ENCODE measurements at regions not wholly inside any gene's neighbourhood (a gene's known extent, or its start where the extent isn't known, plus 50 kb on each side); places are given as distances from the start of the nearest gene placed in this dataset.

GRCh38 chr2:122417114-122417513 lies 661.7 kb downstream of the TSN start:
- no peak for DNase-seq (ENCODE audit: low read depth)

DNA sequence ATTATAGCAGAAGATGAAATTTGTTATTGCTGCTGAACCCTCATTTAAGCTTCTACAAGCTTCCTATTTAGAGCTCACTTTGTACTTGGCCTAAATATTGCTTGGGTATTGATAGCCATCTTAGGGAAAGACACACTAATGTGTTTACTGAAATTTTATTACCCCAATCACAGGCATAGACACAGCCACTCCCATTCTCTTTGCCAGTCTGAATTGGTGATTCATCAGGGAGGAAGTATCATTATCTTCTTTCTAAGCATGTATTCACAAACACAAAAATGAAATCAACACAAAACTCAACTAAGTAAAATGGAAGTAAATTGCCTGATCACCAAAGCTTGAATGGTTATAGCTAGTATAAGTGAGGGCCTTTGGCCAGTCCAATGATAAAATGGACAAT lies 666.3 kb downstream of the TSN start:
- DNase-seq (ENCODE audit: low read depth) = no peak

DNA sequence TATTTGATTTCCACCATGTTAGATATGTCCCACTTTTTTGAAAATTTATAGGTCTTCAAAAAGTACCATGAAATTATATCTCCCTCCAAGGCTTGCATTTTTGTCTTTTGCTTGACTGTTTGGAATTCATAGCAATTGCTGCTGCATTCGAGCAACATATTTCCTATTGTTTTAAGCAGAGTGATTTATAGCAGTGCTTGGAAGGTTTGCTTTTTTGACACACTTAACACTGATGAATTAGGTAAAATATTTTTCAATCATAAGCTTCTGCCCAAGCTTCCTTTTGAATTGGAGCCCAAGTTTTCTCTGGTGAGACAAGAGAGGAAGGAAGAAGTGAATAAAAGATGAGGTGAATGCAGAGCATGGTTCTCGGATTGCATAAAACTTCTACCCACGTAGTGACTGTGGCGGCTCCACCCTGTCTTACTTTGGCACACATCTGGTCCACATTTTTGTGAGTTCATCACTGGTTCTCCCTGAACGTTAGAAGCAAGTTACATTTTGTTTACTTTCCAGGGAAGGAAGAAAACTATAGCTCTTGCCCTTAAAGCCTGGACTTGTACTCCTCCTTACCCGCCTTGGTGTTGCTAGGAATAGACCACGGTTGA lies 667.0 kb downstream of the TSN start:
- no peak for DNase-seq (ENCODE audit: low read depth)

GRCh38 chr2:122423934-122424333 lies 668.5 kb downstream of the TSN start:
- DNase-seq (ENCODE audit: low read depth) = no peak

DNA sequence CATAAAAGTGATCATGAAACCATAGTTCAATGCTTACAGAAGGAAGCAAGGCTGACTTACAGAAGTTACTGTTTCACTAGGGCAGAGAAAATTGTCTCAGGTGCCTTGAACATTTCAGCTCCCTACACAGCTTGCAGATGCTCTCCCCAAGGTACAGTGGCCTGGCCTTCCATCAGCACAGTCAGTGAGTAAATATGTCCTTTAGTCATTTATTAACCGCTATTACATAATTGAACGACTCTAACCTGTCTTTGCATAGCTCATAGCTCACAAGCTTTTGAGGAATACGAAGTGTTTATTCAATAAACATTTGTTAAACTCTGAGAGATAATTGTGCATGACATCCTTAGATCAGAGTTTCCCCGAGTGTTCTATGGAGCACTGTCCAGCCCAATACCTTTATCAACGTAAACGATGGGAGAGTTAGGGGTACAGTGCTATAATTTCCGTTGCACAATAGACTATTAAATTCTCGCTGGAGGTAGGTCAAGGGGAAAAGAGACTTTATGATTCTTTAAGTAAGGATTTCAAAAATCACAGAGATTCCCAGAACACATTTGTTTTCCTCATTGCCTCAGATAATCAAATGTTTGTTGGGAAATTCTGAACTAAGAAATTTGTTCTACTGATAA lies 677.8 kb downstream of the TSN start:
- no peak for DNase-seq (ENCODE audit: low read depth)

DNA sequence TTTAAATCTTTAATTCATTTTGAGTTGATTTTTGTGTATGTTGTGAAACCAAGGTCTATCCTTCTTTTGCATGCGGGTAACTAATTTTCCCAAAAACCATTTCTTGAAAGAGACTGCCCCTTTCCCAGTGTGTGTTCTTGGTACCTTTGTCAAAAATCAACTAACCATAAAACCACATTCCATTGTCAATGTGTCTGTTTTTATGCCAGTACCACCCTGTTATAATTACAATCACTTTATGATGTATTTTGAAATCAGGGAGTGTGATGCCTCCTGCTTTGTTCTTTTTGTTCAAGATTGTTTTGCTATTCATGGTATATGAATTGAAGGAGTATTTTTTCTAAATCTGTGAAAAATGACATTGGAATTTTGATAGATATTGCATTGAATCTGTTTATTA lies 689.6 kb downstream of the TSN start:
- no peak for DNase-seq (ENCODE audit: low read depth)

- DNase-seq (ENCODE audit: low read depth) = no peak
Observed at GRCh38 chr2:122446761-122447160, 691.3 kb downstream of the TSN start.

GRCh38 chr2:122447237-122447636 lies 691.8 kb downstream of the TSN start:
- DNase-seq (ENCODE audit: low read depth) = no peak

- DNase-seq (ENCODE audit: low read depth) = no peak
Observed at GRCh38 chr2:122451040-122451439, 695.6 kb downstream of the TSN start.

DNA sequence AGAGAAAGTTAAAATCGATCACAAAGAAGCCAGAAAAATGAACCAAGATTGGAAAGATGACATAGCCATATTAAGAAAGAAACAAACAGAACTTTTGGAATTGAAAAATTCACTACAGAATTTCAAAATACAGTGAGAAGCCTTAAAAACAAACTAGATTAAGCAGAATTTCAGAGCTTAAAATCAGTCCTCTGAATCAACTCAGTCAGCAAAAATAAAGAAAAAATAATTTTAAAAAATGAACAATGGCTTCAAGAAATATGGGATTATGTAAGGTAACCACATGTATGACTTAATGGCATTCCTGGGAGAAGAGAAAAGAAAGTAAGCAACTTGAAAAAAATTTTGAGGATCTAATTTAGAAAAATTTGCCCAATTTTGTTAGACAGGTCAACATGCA lies 696.2 kb downstream of the TSN start:
- DNase-seq (ENCODE audit: low read depth) = no peak

DNA sequence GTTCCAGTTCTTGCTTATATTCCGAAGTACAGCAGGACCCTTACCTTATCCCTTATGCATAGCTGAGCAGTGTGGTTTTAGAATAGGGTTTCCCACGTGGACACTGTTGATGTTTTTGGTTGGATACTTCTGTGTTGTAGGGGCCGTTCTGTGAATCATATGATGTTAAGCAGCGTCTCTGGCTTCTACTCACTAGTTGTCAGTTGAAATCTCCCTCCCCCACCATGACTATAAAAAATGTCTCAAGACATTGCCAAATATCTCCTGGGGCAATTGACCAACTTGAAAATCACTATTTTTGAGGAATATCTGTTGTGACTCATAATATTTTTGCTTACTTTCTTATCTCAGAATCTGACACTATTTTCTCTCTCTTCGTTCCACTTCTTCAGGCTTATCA lies 713.7 kb downstream of the TSN start:
- DNase-seq (ENCODE audit: low read depth) = no peak

DNA sequence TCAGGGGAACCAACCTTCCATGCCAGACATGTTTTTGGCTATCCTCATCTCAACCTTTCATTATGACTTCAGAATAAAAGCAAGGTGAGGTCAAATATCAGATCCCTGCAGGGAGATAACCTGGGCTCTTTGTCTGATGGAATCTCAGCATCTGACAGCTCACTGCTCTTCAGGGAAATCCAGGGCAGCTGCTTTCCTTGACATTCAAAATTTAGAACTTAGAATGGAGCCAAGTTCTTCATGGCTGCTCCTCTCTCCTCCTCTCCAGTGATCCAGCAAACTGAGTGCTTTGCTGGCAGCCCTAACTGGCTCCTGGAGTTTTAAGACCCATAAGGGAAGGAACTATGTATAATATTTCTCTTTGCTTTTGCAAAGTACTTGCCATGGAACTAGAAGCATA lies 716.3 kb downstream of the TSN start:
- DNase-seq (ENCODE audit: low read depth) = no peak

DNA sequence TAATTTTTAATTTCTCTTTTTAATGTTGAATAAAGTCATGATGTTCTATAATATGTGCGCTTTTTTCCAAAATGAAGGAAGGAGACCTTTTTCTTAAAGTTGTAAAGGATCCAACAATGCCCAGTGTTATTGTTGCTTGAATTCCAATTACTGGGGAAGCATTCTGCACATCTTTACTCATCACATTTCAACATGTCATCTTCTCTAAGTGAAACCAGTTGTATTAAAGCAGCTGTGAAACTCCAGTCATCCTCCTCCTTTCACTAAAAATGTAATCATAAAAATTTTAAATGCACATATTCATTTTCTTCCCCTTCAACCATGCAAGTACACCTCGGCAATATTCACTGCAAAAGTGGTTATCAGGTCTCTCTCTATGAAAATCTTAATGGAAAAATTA lies 722.7 kb downstream of the TSN start:
- DNase-seq (ENCODE audit: low read depth) = no peak

- no peak for DNase-seq (ENCODE audit: low read depth)
Observed at GRCh38 chr2:122478771-122479170, 723.3 kb downstream of the TSN start.

DNA sequence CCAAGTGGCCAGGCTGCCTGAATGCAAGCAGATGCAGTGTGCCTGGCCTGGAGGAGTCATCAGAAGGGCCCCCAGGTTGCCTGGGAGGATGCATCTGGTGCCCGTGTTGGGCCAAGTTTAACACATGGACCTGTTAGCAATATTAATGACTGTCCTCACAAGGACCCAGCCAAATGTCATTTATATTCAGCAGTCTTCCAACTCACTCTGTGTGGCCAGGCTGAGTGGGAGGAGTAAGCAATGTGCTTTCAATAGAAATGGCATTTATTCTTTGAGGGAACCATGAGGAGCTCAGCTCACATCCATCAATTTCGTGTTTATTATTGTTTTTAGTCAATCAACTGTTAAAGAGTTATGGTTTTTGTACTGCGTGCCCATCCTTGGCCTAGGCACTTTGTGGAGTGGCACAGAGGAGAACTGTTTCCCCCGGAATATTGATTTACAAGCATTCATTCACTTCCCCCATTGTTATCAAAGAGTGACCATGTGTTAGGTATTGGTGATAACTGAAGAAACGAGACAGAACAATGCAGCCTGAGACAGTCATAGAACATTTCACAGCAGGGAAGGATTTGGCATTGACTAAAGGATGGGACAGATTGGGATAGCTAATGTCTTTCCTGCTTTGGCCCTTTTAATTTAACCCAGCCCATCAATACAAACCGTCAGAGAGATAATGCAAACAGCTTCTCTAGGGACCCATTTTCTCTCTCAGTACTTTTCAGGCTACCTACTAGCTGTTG lies 725.2 kb downstream of the TSN start:
- DNase-seq (ENCODE audit: low read depth) = no peak

- no peak for DNase-seq (ENCODE audit: low read depth)
Observed at GRCh38 chr2:122481244-122481622, 725.8 kb downstream of the TSN start.

DNA sequence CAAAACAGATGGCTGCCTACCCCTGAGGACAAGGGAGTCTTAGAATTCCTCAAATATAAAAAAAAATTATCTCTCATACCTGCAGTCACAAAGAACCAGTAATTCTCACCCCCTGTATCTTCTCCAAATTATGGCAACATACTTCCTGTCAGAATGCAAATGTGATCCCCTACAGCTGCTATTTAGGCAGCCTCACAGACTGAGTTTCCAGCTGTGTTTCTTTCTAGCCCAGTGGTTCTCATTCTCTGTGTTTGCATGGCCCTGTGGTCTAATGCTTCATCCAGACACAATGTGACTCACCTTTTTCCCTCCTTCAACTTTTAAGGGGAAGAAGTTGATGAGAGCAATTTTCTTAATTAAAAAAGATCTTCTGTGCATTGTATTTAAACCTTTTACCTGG lies 726.3 kb downstream of the TSN start:
- DNase-seq (ENCODE audit: low read depth) = no peak

DNA sequence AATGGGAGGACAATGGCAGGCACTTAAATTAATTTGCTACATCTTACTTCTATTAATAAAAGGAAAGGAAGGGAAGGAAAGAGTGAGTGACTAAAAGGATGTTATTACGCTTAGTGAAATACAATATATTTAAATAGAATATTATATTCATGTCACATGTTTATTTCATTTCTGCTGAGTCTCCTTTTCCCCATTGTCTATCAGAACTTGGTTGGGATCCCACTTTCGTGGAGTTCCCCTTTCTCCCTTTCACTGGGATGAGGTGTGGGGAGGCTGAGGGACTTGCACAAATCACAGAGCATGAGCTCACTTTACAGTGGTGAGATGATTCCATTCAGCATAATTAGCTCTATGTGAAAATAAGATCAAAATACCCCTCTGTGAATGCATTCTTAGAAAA lies 730.6 kb downstream of the TSN start:
- DNase-seq (ENCODE audit: low read depth) = no peak

- no peak for DNase-seq (ENCODE audit: low read depth)
Observed at GRCh38 chr2:122486705-122487415, 731.4 kb downstream of the TSN start.

DNA sequence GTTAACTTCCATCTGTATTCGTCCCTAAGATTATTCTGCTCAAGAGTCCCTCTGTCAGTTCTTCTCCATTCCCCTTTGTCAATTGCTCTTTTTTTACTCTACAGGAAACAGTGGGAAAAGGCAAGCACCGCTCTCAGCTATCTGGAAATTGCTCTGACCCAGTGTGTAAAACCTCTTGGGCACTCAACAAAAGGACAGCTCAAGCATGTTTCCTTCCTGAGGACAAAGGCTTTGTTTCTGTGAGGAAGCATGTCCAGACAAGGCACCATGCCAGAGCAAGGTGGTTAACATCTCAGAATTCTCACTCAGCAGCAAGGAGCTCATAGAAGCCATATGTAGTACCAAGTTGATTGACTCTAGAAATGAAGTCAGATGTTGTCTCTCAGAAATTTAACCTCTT lies 735.6 kb downstream of the TSN start:
- DNase-seq (ENCODE audit: low read depth) = no peak

- DNase-seq (ENCODE audit: low read depth) = no peak
Observed at GRCh38 chr2:122500316-122501105, 745.1 kb downstream of the TSN start.

- DNase-seq (ENCODE audit: low read depth) = no peak
Observed at GRCh38 chr2:122506620-122507019, 751.2 kb downstream of the TSN start.

All from stimulated activated CD8-positive, alpha-beta memory T cell treated with anti-CD3 and anti-CD28 coated beads, Interleukin-4, amount 100 ng/mL, for 24 hours (primary cell).